H1 (cell line): ENCODE measurements at regions not wholly inside any gene's neighbourhood (a gene's known extent, or its start where the extent isn't known, plus 50 kb on each side); places are given as distances from the start of the nearest gene placed in this dataset.
A peak's percentile ranks its signal among the peaks of the same experiment; 100 is the strongest.

ENCODE experiments used
- CTCF ChIA-PET: fragments of 300-600 bp; sonication (Branson Sonifier 250); formaldehyde crosslinking; loops from one replicate; lab custom pipeline; 2021; ENCODE audit not compliant: partially characterized antibody; lab: Charles Lee
- POLR2A ChIA-PET: fragments of 300-600 bp; sonication (Branson Sonifier 250); formaldehyde crosslinking; loops from one replicate; lab custom pipeline; 2021; ENCODE audit warnings: inconsistent platforms; ENCODE audit not compliant: partially characterized antibody; lab: Charles Lee
- DNase-seq, 2 experiments: peaks; one replicate each; pipeline versions ENCODE4 v3.0.0 to v3.0.0-alpha.2; 2010 to 2022; ENCODE audit warnings: low spot score in 2 of 2, low read depth in 1 of 2, mixed read lengths in 1 of 2
- FAIRE-seq: peaks from 2 replicates; lab custom pipeline; 2011; peaks lifted over from hg19 to GRCh38; lab: Jason Lieb, UNC
- H2AFZ ChIP-seq: 2 replicates; pipeline ENCODE4 v1.8.1; 2012; ENCODE audit warnings: low read length, inconsistent platforms
- H2AK5ac ChIP-seq: 2 replicates; pipeline ENCODE4 v1.6.1; 2013; ENCODE audit warnings: low read depth, low read length
- H2BK120ac ChIP-seq: replicated peaks from 2 replicates; pipeline ENCODE3; 2013; ENCODE audit warnings: low read depth, low read length, inconsistent platforms
- H2BK12ac ChIP-seq: 2 replicates; pipeline ENCODE4 v1.6.1; 2013; ENCODE audit warnings: low read depth, low read length
- H2BK15ac ChIP-seq: 2 replicates; pipeline ENCODE4 v1.6.1; 2013; ENCODE audit warnings: low read length
- H2BK20ac ChIP-seq: 2 replicates; pipeline ENCODE4 v1.6.1; 2013; ENCODE audit warnings: low read length
- H2BK5ac ChIP-seq: 2 replicates; pipeline ENCODE4 v1.6.1; 2013; ENCODE audit warnings: low read depth, low read length
- H3K14ac ChIP-seq: 2 replicates; pipeline ENCODE4 v1.6.1; 2013; ENCODE audit warnings: inconsistent platforms; ENCODE audit not compliant: insufficient read length
- H3K18ac ChIP-seq: 2 replicates; pipeline ENCODE4 v1.6.1; 2013; ENCODE audit warnings: low read length; ENCODE audit errors: extremely low read depth
- H3K23ac ChIP-seq: 2 replicates; pipeline ENCODE4 v1.6.1; 2013; ENCODE audit warnings: inconsistent platforms; ENCODE audit not compliant: insufficient read length
- H3K23me2 ChIP-seq: 2 replicates; pipeline ENCODE4 v1.6.1; 2013; ENCODE audit warnings: low read depth, low read length
- H3K27ac ChIP-seq: 2 replicates; pipeline ENCODE4 v1.6.1; 2011; ENCODE audit warnings: low read depth, low read length, inconsistent platforms
- H3K27me3 ChIP-seq, 4 experiments: replicated peaks in 1 of 4; 1 replicate in 1 of 4; 2 replicates in 3 of 4; pipeline versions ENCODE4 v1.6.1 to v1.8.1; 2011 to 2013; ENCODE audit warnings: low read length in 3 of 4, mild to moderate bottlenecking in 3 of 4, inconsistent platforms in 2 of 4, mixed read lengths in 2 of 4, moderate library complexity in 1 of 4; ENCODE audit not compliant: control insufficient read depth in 3 of 4, insufficient read depth in 3 of 4; ENCODE audit errors: extremely low read depth in 1 of 4
- H3K36me3 ChIP-seq, 4 experiments: 2 replicates each; pipeline versions ENCODE4 v1.6.1 to v1.8.1; 2011 to 2013; ENCODE audit warnings: mild to moderate bottlenecking in 4 of 4, low read length in 3 of 4, moderate library complexity in 2 of 4, control low read depth in 1 of 4, inconsistent platforms in 1 of 4; ENCODE audit not compliant: insufficient read depth in 4 of 4, control insufficient read depth in 2 of 4
- H3K4ac ChIP-seq: replicated peaks from 2 replicates; pipeline ENCODE3; 2013; ENCODE audit warnings: low read length, low read depth, mixed read lengths, inconsistent platforms; ENCODE audit not compliant: insufficient read length
- H3K4me1 ChIP-seq, 4 experiments: replicated peaks in 1 of 4; 1 replicate in 1 of 4; 2 replicates in 3 of 4; pipeline versions ENCODE4 v1.6.1 to v1.8.1; 2011 to 2013; ENCODE audit warnings: low read length in 3 of 4, inconsistent platforms in 2 of 4, mixed read lengths in 1 of 4; ENCODE audit not compliant: insufficient read depth in 4 of 4, control insufficient read depth in 3 of 4
- H3K4me2 ChIP-seq, 2 experiments: 2 replicates each; pipeline versions ENCODE4 v1.6.1 to v1.8.1; 2011 to 2013; ENCODE audit warnings: low read depth in 2 of 2, low read length in 2 of 2, control low read depth in 1 of 2, inconsistent platforms in 1 of 2, mild to moderate bottlenecking in 1 of 2; ENCODE audit not compliant: insufficient read depth in 1 of 2
- H3K4me3 ChIP-seq, 4 experiments: fragments of 200-600, 300-600 bp in 1 of 4; sonication (generic), shearing (Covaris generic), sonication (Bioruptor Twin) in 1 of 4; 2 replicates each; pipeline versions ENCODE4 v1.5.1 to v1.8.1; 2011 to 2016; ENCODE audit warnings: low read length in 4 of 4, low read depth in 3 of 4, control low read depth in 2 of 4, inconsistent platforms in 2 of 4, mild to moderate bottlenecking in 2 of 4, mixed read lengths in 1 of 4, moderate library complexity in 1 of 4; ENCODE audit not compliant: insufficient read depth in 2 of 4; ENCODE audit errors: extremely low read depth in 1 of 4
- H3K56ac ChIP-seq: replicated peaks from 2 replicates; pipeline ENCODE3; 2013; ENCODE audit warnings: low read depth, mild to moderate bottlenecking, mixed read lengths, low read length, inconsistent platforms; ENCODE audit not compliant: insufficient read length
- H3K79me1 ChIP-seq: 2 replicates; pipeline ENCODE4 v1.6.1; 2013; ENCODE audit warnings: low read depth, low read length, control low read depth
- H3K79me2 ChIP-seq, 2 experiments: 2 replicates each; pipeline versions ENCODE4 v1.6.1 to v1.8.1; 2012 to 2013; ENCODE audit warnings: low read length in 2 of 2, mild to moderate bottlenecking in 2 of 2, inconsistent platforms in 1 of 2; ENCODE audit not compliant: insufficient read depth in 2 of 2, control insufficient read depth in 1 of 2
- H3K9ac ChIP-seq, 4 experiments: replicated peaks in 1 of 4; 1 replicate in 1 of 4; 2 replicates in 3 of 4; pipeline versions ENCODE4 v1.6.1 to v1.8.1; 2011 to 2013; ENCODE audit warnings: low read depth in 3 of 4, low read length in 3 of 4, control low read depth in 2 of 4, mild to moderate bottlenecking in 2 of 4, moderate library complexity in 2 of 4, inconsistent platforms in 1 of 4; ENCODE audit errors: extremely low read depth in 1 of 4
- H3K9me3 ChIP-seq, 2 experiments: 2 replicates each; pipeline versions ENCODE4 v1.6.1 to v1.8.1; 2012 to 2013; ENCODE audit warnings: mild to moderate bottlenecking in 2 of 2, moderate library complexity in 2 of 2, control low read depth in 1 of 2, inconsistent platforms in 1 of 2, low read depth in 1 of 2, low read length in 1 of 2, mixed read lengths in 1 of 2; ENCODE audit not compliant: insufficient read depth in 2 of 2
- H4K20me1 ChIP-seq, 2 experiments: replicated peaks in 1 of 2; 2 replicates each; pipeline versions ENCODE3 to v1.8.1; 2011 to 2013; ENCODE audit warnings: inconsistent platforms in 2 of 2, low read length in 2 of 2, mild to moderate bottlenecking in 1 of 2; ENCODE audit not compliant: insufficient read depth in 2 of 2, control insufficient read depth in 1 of 2
- H4K5ac ChIP-seq: 2 replicates; pipeline ENCODE4 v1.6.1; 2013; ENCODE audit warnings: low read length, low read depth, mixed read lengths, inconsistent platforms; ENCODE audit not compliant: insufficient read length
- H4K8ac ChIP-seq: 2 replicates; pipeline ENCODE4 v1.8.0; 2013; ENCODE audit warnings: mild to moderate bottlenecking, moderate library complexity, low read length, inconsistent platforms; ENCODE audit not compliant: insufficient read depth; ENCODE audit errors: extremely low read depth
- H4K91ac ChIP-seq: replicated peaks from 2 replicates; pipeline ENCODE3; 2013; ENCODE audit warnings: low read length, mixed read lengths, inconsistent platforms; ENCODE audit not compliant: insufficient read length
- BCL11A ChIP-seq, 2 experiments: IDR thresholded peaks; one replicate each; pipeline ENCODE4 v1.6.1; 2011; ENCODE audit warnings: low read depth in 2 of 2, low read length in 2 of 2, mild to moderate bottlenecking in 2 of 2
- CBX8 ChIP-seq: fragments of 300-800, 300-1000 bp; sonication (generic); IDR thresholded peaks from 2 replicates; pipeline ENCODE4 v1.7.1; 2016; ENCODE audit warnings: low read depth, low read length, borderline replicate concordance
- CREB1 ChIP-seq: IDR thresholded peaks from 2 replicates; pipeline ENCODE4 v1.6.1; 2012; ENCODE audit warnings: inconsistent platforms
- E2F6 ChIP-seq: IDR thresholded peaks from 2 replicates; pipeline ENCODE4 v1.6.1; 2012; ENCODE audit warnings: inconsistent platforms
- EGR1 ChIP-seq: IDR thresholded peaks from 2 replicates; pipeline ENCODE4 v1.6.1; 2011; ENCODE audit warnings: low read depth, low read length, borderline replicate concordance
- EZH2 ChIP-seq: fragments of 200-600 bp; sonication (generic); IDR thresholded peaks from 2 replicates; pipeline ENCODE4 v1.7.1; 2012; ENCODE audit warnings: low read depth, mild to moderate bottlenecking, moderate library complexity, low read length, inconsistent platforms; ENCODE audit not compliant: severe bottlenecking
- JUN ChIP-seq: IDR thresholded peaks from 2 replicates; pipeline ENCODE4 v1.6.1; 2011; ENCODE audit warnings: low read depth, mild to moderate bottlenecking, improper control_type of control experiment, low read length
- KDM1A ChIP-seq: fragments of 200-600, 300-600 bp; sonication (generic); IDR thresholded peaks from 2 replicates; pipeline ENCODE4 v1.7.1; 2016; ENCODE audit warnings: mild to moderate bottlenecking, low read length, borderline replicate concordance
- NRF1 ChIP-seq: IDR thresholded peaks from 2 replicates; pipeline ENCODE4 v1.6.1; 2011; ENCODE audit warnings: mild to moderate bottlenecking, low read depth, low read length, improper control_type of control experiment
- POU5F1 ChIP-seq: IDR thresholded peaks from 2 replicates; pipeline ENCODE4 v1.6.1; 2011; ENCODE audit warnings: low read depth, mild to moderate bottlenecking, low read length, moderate library complexity
- RXRA ChIP-seq: IDR thresholded peaks from 2 replicates; pipeline ENCODE4 v1.6.1; 2011; ENCODE audit warnings: low read depth, mild to moderate bottlenecking, low read length, moderate library complexity; ENCODE audit not compliant: insufficient read depth
- SIN3A ChIP-seq, 2 experiments: IDR thresholded peaks in 1 of 2; conservative IDR thresholded peaks in 1 of 2; 2 replicates each; pipeline ENCODE4 v1.6.1; 2011 to 2012; ENCODE audit warnings: low read length in 2 of 2, improper control_type of control experiment in 1 of 2, low read depth in 1 of 2, mild to moderate bottlenecking in 1 of 2
- TAF1 ChIP-seq: IDR thresholded peaks from 2 replicates; pipeline ENCODE4 v1.6.1; 2011; ENCODE audit warnings: mild to moderate bottlenecking, low read depth, low read length
- TCF12 ChIP-seq: IDR thresholded peaks from 2 replicates; pipeline ENCODE4 v1.6.1; 2011; ENCODE audit warnings: low read depth, mild to moderate bottlenecking, low read length
- TEAD4 ChIP-seq: IDR thresholded peaks from 2 replicates; pipeline ENCODE4 v1.6.1; 2012; ENCODE audit warnings: low read depth, low read length, inconsistent platforms, mixed read lengths
- WGBS, 2 experiments: shearing (Covaris generic) in 1 of 2; methylation state at CpG; one replicate each; pipeline versions ENCODE4 v1.1.6 to v1.1.7; 2013 to 2015; ENCODE audit warnings: low lambda C conversion rate in 2 of 2, mixed read lengths in 2 of 2, inconsistent platforms in 1 of 2, low coverage in 1 of 2, missing lambda C conversion rate in 1 of 2; ENCODE audit not compliant: insufficient replicate concordance in 2 of 2, insufficient coverage in 1 of 2, insufficient read length in 1 of 2; ENCODE audit errors: extremely low coverage in 1 of 2, missing lambda C conversion rate in 1 of 2; 5-methylcytosine and 5-hydroxymethylcytosine counted together

- Histone ChIP-seq H2BK120ac (no peak overlapping the region), H3K4ac (no peak overlapping the region), H3K4me1 (peaks cover 0 to 7% (median 0%) of the 10 kb centered on the region in 4 experiments; a peak in 1 of 7 replicates), H2AK5ac (no peak overlapping the region), H4K91ac (no peak overlapping the region), H3K23ac (no peak overlapping the region), H2BK15ac (no peak overlapping the region), H3K18ac (no peak overlapping the region), H3K56ac (no peak overlapping the region), H4K8ac (no peak overlapping the region), H3K27me3 (no peaks in the 10 kb centered on the region), H3K79me2 (no peaks in the 10 kb centered on the region), H4K20me1 (no peaks in the 10 kb centered on the region), H3K23me2 (no peaks in the 10 kb centered on the region; the same call in 1 of the 2 replicates), H3K4me2 (no peak overlapping the region), H3K4me3 (no peak overlapping the region), H2BK5ac (no peak overlapping the region), H4K5ac (no peak overlapping the region), H2BK12ac (peak overlapping the region; percentile 56; the same call in 1 of the 2 replicates), H3K14ac (no peak overlapping the region), H3K9ac (no peak overlapping the region), H3K9me3 (peaks cover 6 to 7% of the 10 kb centered on the region in 2 experiments; a peak in 1 of 4 replicates), H2BK20ac (0 out of 2 replicates have a peak overlapping the region, but pooled peaks have one; percentile 7), H3K27ac (no peak overlapping the region), H2AFZ (no peak overlapping the region), H3K36me3 (no peaks in the 10 kb centered on the region), H3K79me1 (no peaks in the 10 kb centered on the region)
- ChIA-PET POLR2A (no interaction called here), CTCF (no interaction called here)
- DNase-seq (no peak), FAIRE-seq (no peak)
- 80% methylated on average over 1 of the region's 1 CpG; no CpG with 5 or more reads in 1 of the 2 experiments for WGBS, 2 experiments
- no peak for TF ChIP-seq CBX8
- TF ChIP-seq TEAD4: no peak
- no peak for TF ChIP-seq CREB1
- no peak for TF ChIP-seq NRF1
- no peak for TF ChIP-seq TCF12
- no peak for TF ChIP-seq BCL11A (IDR thresholded peaks at IDR 0.05; ENCODE audit: low read depth in 2 of 2, low read length in 2 of 2)
- no peak for TF ChIP-seq E2F6
- no peak for TF ChIP-seq SIN3A (conservative IDR thresholded peaks at IDR 0.05 in 1 of 2, IDR thresholded peaks at IDR 0.05 in 1 of 2; ENCODE audit: low read depth in 1 of 2, low read length in 2 of 2)
- TF ChIP-seq JUN: no peak
- TF ChIP-seq KDM1A: no peak
- TF ChIP-seq RXRA: no peak
- TF ChIP-seq EGR1: no peak
- TF ChIP-seq POU5F1: no peak
- no peak for TF ChIP-seq TAF1
- TF ChIP-seq EZH2: no peak
Measured at GRCh38 chr9:2297771-2298170, 282.6 kb downstream of the SMARCA2 start.
